Fibroblast of gingiva (primary cell): ENCODE measurements at regions not wholly inside any gene's neighbourhood (a gene's known extent, or its start where the extent isn't known, plus 50 kb on each side); places are given as distances from the start of the nearest gene placed in this dataset.
"Not testable (repeated sequence)": the region's sequence is repeated elsewhere in the genome, so short reads cannot be mapped to it uniquely, and the experiment has no call there.

ENCODE experiments used
- DNase-seq: peaks from one replicate; pipeline ENCODE4 v3.0.0-alpha.2; 2011; ENCODE audit warnings: low read depth

DNA sequence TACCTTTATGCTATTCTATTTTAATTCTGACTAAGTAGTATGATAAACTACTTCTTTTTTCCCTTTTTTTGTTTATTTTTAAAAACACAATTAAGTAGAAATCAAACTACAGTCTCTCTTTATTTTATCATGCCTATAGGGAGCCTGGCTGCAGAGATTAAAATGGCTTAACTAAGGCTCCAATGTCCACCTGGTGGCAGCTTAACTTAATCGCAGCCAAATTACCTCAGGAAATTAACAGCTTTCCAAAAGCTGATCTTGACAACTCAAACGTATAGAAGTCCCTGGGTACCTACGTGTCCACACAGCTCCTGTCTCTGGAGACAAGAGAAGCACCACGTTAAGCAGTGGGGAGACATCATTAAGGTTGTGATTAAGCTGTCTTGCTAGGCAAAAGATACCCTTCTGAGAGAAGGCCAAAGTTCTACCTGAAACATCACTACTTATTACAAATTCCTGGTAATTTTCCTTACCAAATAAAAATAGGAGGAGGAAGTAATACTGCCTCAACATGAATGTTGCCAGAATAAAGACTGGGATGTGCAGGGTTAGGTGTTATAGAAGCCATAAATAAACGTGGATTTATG is 63.2 kb upstream of the SNX19 start:
- DNase-seq, result peak; percentile 40

DNA sequence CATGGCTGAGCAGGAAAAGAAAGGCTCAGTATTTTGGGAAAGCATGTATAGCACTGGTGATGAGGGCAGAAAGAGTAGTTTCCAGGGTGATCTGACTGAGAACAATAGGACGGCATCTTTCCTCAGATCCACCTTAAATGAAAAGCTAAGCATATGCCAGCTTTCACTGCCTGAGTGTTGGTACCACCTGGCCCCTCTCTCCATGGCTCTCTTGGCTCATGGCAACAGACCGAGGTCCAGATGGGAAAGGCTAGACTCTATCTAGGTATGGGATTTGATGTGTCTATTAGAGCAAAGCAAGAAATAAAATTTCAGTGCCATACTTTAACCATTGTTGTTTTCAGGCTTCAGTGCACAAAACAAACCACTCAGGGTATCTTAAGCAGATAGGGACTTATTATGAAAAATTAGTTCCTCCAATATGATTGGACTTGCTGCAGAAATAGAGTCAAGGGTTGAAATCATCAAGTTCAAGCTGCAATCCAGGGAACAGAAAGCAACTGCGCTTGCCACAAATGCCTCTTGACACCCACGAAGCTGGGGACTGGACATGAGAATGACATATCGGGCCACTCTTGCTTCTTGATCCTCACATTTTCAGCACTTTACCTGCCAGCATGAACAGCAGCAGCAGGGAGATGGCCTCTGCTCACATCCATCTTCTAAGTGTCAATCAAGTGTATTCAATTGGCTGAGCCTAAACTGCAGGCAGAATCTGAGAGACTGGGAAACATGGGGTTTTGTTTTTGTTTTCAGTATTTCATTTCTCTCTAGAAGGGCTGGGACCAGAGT is 64.0 kb upstream of the SNX19 start:
- no peak for DNase-seq

DNA sequence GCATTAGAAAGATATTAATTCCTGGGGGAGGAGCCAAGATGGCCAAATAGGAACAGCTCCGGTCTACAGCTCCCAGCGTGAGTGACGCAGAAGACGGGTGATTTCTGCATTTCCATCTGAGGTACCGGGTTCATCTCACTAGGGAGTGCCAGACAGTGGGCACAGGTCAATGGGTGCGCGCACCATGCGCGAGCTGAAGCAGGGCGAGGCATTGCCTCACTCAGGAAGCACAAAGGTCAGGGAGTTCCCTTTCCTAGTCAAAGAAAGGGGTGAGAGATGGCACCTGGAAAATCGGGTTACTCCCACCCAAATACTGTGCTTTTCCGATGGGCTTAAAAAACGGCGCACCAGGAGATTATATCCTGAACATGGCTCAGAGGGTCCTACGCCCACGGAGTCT is 68.0 kb upstream of the SNX19 start:
- DNase-seq, result not testable (repeated sequence)

DNA sequence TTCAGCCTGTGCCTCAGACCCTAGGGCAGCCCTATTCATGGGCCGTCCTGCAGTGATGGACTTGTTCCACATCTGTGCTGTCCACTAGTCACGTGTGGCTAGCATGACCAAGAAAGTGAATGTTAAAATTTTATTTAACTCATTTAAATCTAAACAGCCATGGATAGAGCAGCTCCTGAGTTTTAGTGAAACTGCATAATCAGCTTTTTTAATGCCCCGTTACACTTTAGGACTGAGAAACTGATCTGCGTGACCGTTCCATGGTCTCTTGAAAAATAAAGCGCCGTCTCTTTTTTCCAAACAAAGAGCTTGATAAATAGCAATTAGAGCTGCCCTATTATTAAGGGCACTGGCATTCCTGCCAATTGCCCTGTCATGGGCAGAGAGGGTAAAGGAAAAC is 76.5 kb upstream of the SNX19 start:
- DNase-seq, result no peak

DNA sequence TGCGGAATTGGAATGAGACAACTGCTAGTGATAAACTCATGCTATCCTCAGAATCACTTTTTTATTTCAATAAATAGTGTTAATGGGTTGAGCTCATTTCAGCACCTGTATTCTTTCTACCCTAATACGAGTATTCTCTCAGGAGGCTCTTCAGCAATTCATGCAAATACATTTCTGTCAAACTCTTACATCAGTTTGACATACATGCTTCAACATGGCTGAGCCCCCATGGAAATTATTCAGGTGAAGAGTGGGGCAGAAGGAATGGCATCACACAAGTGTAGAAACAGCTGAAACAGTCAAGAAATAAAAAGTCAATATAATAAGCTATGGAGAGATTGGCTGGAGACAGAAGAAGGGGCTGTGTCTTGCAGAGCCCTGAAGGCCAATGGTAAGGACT is 77.8 kb upstream of the SNX19 start:
- DNase-seq, result no peak

DNA sequence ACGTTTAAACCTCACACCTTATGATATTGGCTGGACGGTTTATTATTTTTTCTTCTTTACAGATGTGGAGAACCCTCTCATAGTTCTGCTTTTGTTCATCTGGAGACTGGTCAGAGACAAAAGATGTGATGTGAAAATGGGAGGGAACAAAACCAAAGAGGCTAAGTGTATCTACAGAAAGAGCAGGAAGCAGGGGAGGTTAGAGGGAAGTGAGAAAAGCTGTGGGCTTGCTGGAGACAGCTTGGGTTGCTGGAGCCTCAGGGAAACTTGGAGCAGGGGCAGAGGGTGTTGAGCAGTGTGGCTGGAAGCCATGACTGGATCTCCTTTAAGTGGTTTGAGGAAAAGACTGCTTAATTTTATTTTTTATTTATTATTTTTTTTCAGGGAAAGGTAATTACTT is 79.0 kb upstream of the SNX19 start:
- no peak for DNase-seq

DNA sequence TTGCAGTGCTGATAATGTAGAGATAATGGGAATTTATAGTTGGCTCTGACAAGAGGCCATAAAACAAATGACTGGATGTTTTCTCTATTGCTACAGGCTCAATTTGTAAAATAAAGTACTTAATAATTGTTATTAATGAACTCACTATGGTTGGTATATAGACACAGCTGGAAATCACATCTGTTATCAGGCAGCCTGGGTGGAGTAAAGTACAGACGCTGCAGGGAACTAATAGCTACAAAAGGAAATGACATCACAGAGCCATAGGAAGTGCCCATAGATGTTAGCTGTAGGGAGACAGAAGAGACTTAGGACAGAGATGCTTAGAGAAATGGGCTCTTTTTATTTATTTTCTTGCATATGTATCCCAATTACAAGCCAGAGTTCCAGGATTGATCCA is 81.0 kb upstream of the SNX19 start:
- no peak for DNase-seq

DNA sequence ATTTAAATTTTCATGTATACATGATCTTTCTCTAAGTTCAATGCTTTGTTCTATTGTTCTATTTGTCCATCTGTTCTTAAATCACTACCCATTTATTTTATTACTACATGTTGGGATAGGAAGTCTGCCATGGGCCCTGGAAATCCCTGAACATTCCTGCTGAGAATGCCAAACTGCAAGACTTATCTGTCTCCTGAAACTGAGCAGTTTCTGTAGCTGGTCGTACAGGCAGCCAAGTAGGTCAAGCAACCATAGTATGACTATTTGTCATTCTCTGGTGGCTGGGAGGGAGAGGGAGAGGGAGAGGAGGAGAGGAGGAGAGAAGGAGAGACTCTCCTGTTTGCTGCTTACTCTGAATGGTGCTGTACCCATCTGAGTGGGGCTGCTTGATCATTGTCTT is 82.8 kb upstream of the SNX19 start:
- peak; percentile 79 for DNase-seq

DNA sequence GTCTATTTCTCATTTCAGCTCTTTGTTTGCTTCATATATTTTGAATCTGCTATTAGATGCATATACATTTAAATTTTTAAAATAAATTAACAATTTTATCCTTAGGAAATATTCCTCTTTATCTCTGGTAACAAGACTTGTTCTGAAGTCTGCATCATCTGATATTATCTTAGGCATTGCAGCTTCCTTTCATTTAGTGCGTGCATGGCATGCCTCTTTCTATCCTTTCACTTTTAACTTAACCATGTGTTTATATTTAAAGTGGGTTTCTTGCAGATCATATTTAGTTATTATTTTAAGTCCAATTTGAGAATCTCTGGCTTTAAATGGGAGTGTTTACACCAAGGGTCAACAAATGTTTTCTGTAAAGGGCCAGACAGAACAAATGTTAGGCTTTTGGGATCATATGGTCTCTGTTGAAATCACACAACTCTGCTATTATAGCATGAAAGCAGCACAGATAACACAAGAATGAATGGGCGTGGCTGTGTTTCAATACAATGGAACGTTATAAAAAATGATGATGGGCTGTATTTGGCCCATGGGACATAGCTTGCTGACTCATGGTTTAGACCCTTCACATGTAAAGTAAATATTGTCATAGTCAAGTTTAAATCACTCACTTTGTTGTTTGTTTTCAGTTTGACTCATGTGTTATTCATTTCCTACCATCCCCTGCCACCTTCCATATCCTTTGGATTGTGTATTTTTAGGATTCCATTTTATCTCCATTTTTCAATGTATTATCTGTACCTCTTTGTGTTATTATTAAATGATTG is 83.9 kb upstream of the SNX19 start:
- peak; percentile 94 for DNase-seq

DNA sequence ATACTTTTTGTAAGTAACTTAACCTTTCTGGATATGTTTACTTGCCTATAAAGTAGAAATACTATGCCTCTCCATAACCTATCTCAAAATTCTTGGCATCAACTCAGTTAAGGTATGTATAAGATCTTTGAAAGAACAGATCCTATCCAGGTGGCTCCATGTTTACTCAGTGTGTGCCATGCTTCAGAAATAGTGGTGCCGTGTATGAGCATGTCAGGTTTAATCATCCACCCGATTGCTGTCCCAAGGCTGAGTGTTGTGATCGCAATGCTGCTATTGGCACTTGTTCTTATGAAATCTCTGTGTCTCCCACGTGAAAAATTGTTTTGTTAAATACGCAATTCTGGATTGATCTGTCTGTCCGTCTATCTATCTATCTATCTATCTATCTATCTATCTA is 85.9 kb upstream of the SNX19 start:
- no peak for DNase-seq

DNA sequence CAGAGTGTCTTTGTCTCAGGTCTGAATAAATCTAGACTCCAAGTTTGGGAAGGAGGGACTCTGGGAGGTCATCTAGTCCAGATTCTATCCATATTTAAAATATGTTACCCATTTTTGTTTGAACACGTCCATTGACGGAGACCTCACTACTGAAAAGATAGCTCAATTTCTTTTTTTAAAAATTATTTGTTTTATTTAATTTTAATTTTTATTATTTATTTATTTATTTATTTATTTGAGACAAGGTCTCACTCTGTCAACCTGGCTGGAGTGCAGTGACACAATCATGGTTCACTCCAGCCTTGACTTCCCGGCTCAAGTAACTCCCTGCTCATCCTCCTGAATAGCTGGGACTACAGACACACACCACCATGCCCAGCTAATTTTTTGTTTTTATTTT is 89.5 kb upstream of the SNX19 start:
- DNase-seq, result no peak

DNA sequence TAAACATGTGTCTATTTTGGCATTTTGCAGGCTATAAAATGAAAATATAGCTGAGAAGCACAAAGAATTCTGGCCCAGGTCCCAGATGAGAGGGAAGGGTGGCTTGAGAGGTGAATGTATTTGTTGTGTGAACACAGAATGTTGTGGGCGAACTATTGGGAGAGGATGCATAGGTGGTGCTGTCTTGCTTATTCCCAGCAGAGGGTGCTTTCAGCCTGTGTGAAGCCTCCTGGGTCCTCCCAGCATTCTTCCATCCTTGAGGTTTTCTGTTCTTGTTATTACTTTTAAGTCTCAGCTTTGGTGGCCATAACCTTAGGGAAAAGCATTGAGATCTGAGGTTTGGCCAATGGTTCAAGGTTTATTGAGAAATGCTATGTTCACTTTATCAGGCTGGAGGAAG is 108.7 kb upstream of the SNX19 start:
- peak; percentile 49 for DNase-seq

DNA sequence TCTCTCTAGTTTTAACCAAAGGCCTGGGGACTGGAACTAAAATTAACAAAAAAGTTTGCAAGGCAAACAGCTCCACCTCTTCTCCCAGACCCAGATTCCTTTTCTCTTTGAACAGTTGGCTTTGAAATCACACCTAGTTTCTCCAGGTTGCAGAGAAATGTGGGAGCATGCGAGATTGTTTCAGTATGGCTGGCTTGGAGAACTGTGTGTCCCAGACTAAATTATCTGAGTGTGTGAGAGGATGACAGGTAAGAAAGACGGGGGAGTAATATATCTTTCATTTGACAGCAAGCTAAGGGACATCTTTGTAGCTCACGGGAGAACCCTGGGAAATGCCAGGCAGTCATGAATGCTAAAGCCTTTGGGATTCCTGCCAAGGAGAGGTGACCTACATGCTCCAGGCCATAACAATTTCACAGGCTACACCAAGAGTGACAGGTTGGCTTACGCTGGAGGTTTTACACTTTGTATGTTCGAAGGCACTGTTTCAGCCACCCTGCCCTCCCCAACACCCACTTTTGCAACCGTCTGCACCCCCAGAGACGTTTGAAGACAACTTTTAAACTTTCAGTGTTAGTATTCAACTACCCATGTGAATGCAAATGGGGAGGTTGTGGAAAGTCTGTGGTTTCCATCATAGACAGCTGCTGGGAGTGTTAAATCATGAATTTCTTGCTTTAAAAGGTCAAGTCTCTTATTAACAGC is 109.3 kb upstream of the SNX19 start:
- no peak for DNase-seq

DNA sequence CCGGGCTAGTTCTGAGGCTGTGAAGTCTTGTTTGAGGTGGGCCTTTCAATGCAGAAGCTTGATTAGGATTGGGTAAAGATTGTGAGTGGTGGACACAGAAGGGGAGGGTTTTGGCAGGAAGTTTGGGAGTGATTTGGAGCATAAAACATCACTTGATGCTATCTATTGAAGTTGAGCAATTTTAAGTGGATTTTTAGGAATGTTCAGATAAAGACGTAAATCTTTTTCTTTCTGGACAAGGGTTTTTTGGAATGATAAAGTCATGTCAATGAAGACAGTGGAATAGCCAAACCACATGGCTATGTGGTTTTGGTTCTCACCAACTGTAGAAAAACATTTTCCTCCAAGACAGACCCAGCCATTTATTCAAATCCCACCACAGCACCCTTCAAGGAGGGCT is 111.2 kb upstream of the SNX19 start:
- DNase-seq, result no peak

DNA sequence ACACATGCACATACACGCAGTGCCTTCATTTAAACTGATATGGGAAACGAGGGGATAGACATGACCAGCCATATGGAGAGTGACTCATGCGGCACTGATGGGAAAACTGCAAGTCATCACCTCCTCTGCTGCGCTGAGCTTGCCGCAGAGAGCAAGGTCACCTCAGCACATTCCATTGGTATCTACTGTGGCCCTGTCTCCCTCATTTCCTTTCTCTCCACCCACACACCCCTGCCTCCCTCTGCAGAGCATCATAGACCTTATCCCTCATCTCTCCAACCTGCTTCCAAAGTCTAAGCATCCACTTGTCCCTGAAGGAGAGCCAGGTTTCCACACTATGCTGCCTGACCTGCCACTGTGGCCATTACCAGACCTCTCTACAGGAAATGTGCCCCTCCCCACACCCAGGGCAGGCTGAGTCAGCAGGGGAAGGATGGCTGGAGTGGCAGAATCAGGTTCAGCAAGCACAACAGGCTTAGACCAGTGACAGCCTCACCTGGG is 116.9 kb upstream of the SNX19 start:
- DNase-seq, result peak; percentile 51

DNA sequence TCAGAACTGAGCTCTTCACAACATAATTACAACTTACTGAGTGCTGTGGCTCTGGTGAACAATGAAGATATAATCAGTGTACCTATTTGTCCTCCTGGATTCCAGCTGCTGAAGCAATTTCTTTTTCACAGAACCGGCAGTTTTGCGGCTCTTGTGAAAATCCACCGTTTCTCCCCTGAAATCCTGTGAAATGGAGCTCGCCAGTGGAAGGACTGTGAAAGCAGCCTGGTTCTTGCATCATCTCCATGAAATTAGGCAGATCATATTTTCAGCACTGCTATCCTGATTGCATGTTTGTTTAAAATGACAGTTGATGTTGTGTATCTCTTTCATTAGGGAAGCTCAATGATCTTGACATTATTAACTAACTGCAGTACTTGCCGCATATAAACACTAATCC is 120.2 kb upstream of the SNX19 start:
- peak; percentile 47 for DNase-seq

DNA sequence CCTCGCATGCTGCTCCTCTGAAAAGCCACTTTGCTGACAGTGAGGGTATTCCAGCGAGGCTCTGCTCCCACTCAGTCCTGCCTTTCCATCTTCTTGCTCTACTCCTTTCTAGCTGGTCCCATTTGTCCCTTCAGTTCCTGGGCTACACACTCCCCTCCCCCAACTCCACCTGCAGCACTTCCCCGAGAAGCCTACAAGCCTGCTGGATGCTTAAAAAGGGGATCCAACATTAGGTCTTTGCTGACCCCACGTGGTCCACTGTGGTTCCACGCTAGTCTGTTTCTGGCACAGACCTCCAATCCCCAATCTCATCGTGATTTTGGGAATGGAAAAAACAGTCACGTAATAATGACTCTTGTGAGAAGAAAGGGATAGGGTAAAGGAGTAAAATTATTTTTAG is 121.6 kb upstream of the SNX19 start:
- DNase-seq, result no peak

DNA sequence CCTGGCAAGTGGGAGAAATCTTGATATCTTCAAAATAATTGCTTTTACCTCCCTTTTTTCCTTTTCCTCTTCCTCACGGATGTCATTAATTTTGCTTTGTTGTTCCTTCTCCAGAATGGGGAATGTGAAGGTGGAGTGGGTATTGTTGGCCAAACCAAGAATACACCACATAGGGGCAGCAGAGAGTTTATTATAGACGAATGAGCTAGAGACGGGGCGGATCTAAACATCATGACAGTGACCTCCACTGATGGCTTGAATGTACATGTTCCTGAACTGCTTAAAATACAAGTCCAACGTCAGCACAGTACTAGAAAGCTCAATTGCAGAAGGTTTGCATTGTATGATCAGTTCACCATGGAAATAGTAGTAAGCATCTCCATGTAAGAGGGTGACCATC is 122.3 kb upstream of the SNX19 start:
- DNase-seq, result no peak

DNA sequence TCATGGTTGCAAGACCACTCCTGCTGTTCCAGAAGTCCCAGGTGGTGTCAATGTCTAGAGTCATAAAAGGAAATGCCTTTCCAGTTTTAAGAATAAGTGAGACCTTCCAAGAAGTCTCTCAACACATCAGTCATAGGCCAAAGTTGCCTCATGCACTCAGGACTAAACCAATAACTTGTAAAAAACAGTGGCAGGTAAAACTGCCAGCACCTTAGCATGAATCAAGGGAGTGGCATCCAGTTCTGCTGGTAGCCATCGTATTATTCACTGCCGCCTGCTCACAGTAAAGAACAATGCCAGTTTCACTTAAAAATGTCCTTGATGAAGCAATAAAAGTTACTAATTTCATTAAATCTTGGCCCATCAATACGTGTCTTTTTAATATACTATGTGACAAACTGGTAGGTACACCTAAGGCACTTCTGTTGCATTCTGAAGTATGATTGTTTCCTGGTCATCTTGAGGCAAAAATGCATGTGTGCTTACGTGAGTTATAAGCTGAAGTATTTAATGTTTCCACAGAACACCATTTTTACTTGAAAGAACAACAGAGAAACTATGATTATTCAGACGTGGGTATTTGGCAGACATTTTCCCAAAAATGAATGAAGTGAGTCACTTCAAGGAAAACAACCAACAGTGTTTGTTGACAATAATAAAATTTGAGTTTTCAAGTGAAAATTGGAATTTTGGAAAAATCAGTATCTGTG is 125.2 kb upstream of the SNX19 start:
- peak; percentile 34 for DNase-seq

DNA sequence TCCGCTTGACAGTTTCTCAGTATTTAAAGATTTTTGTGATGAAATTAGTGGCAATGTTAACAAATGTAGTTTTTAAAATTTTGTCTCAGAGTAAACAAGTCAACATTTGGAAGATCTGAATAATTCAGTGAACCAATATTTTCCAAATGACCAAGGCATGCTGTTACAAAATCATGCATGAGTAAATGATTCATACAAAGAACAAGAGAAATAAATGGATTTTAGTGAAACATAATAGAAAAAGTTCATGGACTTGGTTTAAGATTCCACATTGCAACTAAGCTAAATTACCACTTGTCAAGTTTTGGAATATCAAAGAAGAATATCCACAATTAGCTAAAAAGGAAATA is 125.7 kb upstream of the SNX19 start:
- peak; percentile 48 for DNase-seq

DNA sequence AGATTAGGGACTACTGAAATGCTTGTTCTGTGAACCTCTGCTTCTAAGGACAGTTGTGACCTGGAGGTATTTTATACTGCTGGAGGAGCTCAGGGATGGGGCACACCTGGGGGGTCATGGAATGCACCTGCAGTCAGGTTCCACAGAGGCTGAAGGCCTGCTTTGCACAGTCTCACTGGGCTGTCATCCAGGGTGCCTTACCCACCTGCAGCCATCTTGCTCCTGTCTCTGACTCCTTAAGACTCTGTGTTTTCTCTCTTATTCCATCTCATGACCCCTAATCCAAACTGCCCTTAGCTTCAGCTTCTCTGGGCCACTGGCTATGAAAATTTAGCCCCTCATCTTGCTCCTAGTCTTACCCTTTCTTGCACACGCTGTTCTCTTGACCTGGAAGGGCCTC is 127.0 kb upstream of the SNX19 start:
- no peak for DNase-seq

DNA sequence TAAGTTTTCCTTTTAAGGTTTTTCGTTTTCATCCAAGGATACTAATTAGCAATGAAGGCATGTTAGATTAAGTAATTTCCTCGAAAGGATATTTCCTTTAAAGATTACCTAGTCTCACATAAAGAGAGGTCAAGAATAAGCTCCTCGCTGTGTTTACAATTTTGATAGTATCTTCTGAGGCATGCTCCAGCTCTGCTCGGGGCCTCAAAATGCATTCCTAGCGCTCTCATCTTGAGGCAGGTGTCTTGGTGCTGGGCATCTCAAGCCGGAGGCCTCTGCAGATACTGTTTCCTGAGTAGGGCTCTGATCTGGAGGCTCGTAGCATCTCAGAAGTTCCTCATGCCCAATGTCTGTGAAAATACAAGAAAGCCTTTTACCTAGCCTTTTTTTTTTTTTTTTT is 128.6 kb upstream of the SNX19 start:
- DNase-seq, result no peak
